Astrocyte (in vitro differentiated cells and primary cell): ENCODE measurements at regions not wholly inside any gene's neighbourhood (a gene's known extent, or its start where the extent isn't known, plus 50 kb on each side); places are given as distances from the start of the nearest gene placed in this dataset.

Source experiments
- EZH2 ChIP-seq: IDR thresholded peaks from 2 replicates; pipeline ENCODE4 v1.6.1; 2012; ENCODE audit warnings: mild to moderate bottlenecking, low read length, inconsistent platforms; ENCODE audit not compliant: insufficient read depth
- TF ChIP-seq, protein P1 (sequence below): IDR thresholded peaks from 2 replicates; pipeline ENCODE4 v1.5.1; 2011; ENCODE audit warnings: low read depth, mild to moderate bottlenecking, inconsistent platforms, low read length, moderate library complexity; ENCODE audit not compliant: insufficient read depth

DNA sequence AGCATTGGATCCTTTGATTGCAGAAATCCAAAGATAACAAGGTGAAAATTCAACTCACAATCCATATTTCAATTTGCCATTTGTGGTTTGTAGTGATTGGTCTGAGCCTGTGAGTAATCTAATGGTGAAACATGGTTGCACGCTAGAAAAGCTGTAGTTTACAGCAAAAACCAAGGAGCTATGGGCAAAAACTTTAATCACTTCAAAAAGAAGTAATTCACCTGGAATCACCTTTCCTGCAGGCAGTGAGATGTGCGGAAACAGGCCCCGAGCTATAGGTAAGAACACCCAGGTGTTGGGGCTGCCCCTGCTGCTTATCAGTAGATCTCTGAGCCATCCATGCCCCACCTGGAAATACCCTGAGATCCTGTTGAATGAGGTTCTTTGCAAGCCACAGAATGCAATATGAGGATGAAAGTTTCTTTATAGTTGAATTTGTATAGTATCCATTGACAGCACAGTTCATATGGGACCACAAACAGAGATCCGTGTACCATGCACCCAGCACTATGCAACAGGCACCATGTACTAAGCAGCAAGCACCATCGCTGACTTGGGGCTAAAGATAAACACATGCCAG is 208.2 kb downstream of the SPP2 start:
- TF ChIP-seq, protein P1, sequence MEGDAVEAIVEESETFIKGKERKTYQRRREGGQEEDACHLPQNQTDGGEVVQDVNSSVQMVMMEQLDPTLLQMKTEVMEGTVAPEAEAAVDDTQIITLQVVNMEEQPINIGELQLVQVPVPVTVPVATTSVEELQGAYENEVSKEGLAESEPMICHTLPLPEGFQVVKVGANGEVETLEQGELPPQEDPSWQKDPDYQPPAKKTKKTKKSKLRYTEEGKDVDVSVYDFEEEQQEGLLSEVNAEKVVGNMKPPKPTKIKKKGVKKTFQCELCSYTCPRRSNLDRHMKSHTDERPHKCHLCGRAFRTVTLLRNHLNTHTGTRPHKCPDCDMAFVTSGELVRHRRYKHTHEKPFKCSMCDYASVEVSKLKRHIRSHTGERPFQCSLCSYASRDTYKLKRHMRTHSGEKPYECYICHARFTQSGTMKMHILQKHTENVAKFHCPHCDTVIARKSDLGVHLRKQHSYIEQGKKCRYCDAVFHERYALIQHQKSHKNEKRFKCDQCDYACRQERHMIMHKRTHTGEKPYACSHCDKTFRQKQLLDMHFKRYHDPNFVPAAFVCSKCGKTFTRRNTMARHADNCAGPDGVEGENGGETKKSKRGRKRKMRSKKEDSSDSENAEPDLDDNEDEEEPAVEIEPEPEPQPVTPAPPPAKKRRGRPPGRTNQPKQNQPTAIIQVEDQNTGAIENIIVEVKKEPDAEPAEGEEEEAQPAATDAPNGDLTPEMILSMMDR: no peak
- no peak for TF ChIP-seq EZH2
